Endothelial cell of umbilical vein (primary cell): ENCODE measurements at regions not wholly inside any gene's neighbourhood (a gene's known extent, or its start where the extent isn't known, plus 50 kb on each side); places are given as distances from the start of the nearest gene placed in this dataset.

ENCODE experiments used
- BruUV-seq: library from RNA; stranded (reverse); fragments of 400-500 nt; replicated peaks from 2 replicates; lab custom pipeline; 2021; lab: Mats Ljungman, UMichigan
- CTCF ChIA-PET: fragments of 300-600, 350-600 bp; sonication (Branson Sonifier 250); formaldehyde crosslinking; loops from one replicate; lab custom pipeline; 2021; ENCODE audit warnings: antibody characterized with exemption, inconsistent platforms; lab: Charles Lee
- POLR2A ChIA-PET: fragments of 300-600, 350-600 bp; sonication (Branson Sonifier 250); formaldehyde crosslinking; loops from one replicate; lab custom pipeline; 2021; ENCODE audit warnings: antibody characterized with exemption, inconsistent platforms; lab: Charles Lee
- DNase-seq: peaks from one replicate; pipeline ENCODE4 v3.0.0-alpha.2; 2011; ENCODE audit warnings: low read depth, low spot score
- FAIRE-seq: peaks from 2 replicates; lab custom pipeline; 2011; peaks lifted over from hg19 to GRCh38; lab: Jason Lieb, UNC
- H2AFZ ChIP-seq: 2 replicates; pipeline ENCODE4 v1.6.0; 2012; ENCODE audit warnings: low read depth, low read length, control low read depth, inconsistent platforms
- H3K27ac ChIP-seq: 2 replicates; pipeline ENCODE4 v1.5.1; 2011; ENCODE audit warnings: low read depth, mild to moderate bottlenecking, control low read depth, low read length, moderate library complexity; ENCODE audit not compliant: insufficient read depth
- H3K27me3 ChIP-seq, 2 experiments: 2 replicates each; pipeline versions ENCODE4 v1.6.0 to v1.6.1; 2011; ENCODE audit warnings: low read length in 2 of 2, mixed read lengths in 1 of 2; ENCODE audit not compliant: control insufficient read depth in 2 of 2, insufficient read depth in 2 of 2
- H3K36me3 ChIP-seq, 2 experiments: 2 replicates in 1 of 2; 3 replicates in 1 of 2; pipeline ENCODE4 v1.5.1; 2011; ENCODE audit warnings: low read length in 2 of 2, mild to moderate bottlenecking in 1 of 2, moderate library complexity in 1 of 2; ENCODE audit not compliant: control insufficient read depth in 2 of 2, insufficient read depth in 2 of 2; ENCODE audit errors: extremely low read depth in 1 of 2
- H3K4me1 ChIP-seq: 3 replicates; pipeline ENCODE4 v1.5.1; 2011; ENCODE audit warnings: mild to moderate bottlenecking, low read length; ENCODE audit not compliant: control insufficient read depth, insufficient read depth; ENCODE audit errors: extremely low read depth
- H3K4me2 ChIP-seq: 2 replicates; pipeline ENCODE4 v1.6.1; 2011; ENCODE audit warnings: low read length, control low read depth, mixed read lengths; ENCODE audit not compliant: insufficient read depth
- H3K4me3 ChIP-seq, 3 experiments: fragments of 200-600 bp in 1 of 3; sonication (generic), shearing (Covaris generic) in 1 of 3; replicated peaks in 1 of 3; 2 replicates each; pipeline ENCODE4 v1.5.1; 2011 to 2016; ENCODE audit warnings: control low read depth in 3 of 3, low read length in 3 of 3, mild to moderate bottlenecking in 2 of 3, inconsistent platforms in 1 of 3, low read depth in 1 of 3, moderate library complexity in 1 of 3; ENCODE audit not compliant: insufficient read depth in 1 of 3
- H3K79me2 ChIP-seq: 2 replicates; pipeline ENCODE4 v1.6.0; 2012; ENCODE audit warnings: low read length, inconsistent platforms; ENCODE audit not compliant: control insufficient read depth, insufficient read depth
- H3K9ac ChIP-seq: replicated peaks from 2 replicates; pipeline ENCODE3; 2011; ENCODE audit warnings: low read length, control low read depth; ENCODE audit not compliant: insufficient read depth; ENCODE audit errors: extremely low read depth
- H3K9me1 ChIP-seq: replicated peaks from 3 replicates; pipeline ENCODE4 v1.6.0; 2011; ENCODE audit warnings: mild to moderate bottlenecking, low read length; ENCODE audit not compliant: control insufficient read depth, insufficient read depth; ENCODE audit errors: extremely low read depth
- H3K9me3 ChIP-seq: replicated peaks from 2 replicates; pipeline ENCODE4 v1.5.1; 2012; ENCODE audit warnings: low read length, inconsistent platforms; ENCODE audit not compliant: control insufficient read depth, insufficient read depth
- H4K20me1 ChIP-seq: replicated peaks from 2 replicates; pipeline ENCODE3; 2011; ENCODE audit warnings: mild to moderate bottlenecking, low read length; ENCODE audit not compliant: control insufficient read depth, insufficient read depth; ENCODE audit errors: extremely low read depth
- EZH2 ChIP-seq: IDR thresholded peaks from 2 replicates; pipeline ENCODE4 v1.6.1; 2012; ENCODE audit warnings: borderline replicate concordance, low read depth, mild to moderate bottlenecking, moderate library complexity, low read length, inconsistent platforms; ENCODE audit not compliant: severe bottlenecking
- FOS ChIP-seq: IDR thresholded peaks from 2 replicates; pipeline ENCODE4 v1.6.1; 2011; ENCODE audit warnings: mild to moderate bottlenecking, low read length, moderate library complexity, borderline replicate concordance; ENCODE audit not compliant: insufficient read depth
- GATA2 ChIP-seq: IDR thresholded peaks from 2 replicates; pipeline ENCODE4 v1.7.0; 2011; ENCODE audit warnings: low read depth, mild to moderate bottlenecking, moderate library complexity, mixed read lengths, low read length; ENCODE audit not compliant: insufficient read length, insufficient read depth
- JUN ChIP-seq: IDR thresholded peaks from 2 replicates; pipeline ENCODE4 v1.6.1; 2011; ENCODE audit warnings: borderline replicate concordance, low read depth; ENCODE audit not compliant: insufficient read length, insufficient read depth
- MYC ChIP-seq: IDR thresholded peaks from one replicate; pipeline ENCODE4 v1.6.1; 2011; ENCODE audit warnings: mild to moderate bottlenecking, low read depth, low read length
- POLR2A ChIP-seq: IDR thresholded peaks from 2 replicates; pipeline ENCODE4 v1.6.1; 2012; ENCODE audit warnings: low read depth, mild to moderate bottlenecking, control low read depth, low read length
- POLR2AphosphoS5 ChIP-seq: IDR thresholded peaks from 2 replicates; pipeline ENCODE4 v1.6.1; 2012; ENCODE audit warnings: low read depth, mild to moderate bottlenecking, control low read depth, low read length, moderate library complexity; ENCODE audit not compliant: insufficient read depth
- dilution Hi-C: fragments of 300-500 bp; cut with MboI; formaldehyde crosslinking; loops from one replicate; pipeline ENCODE4 v1.15.0; 2019; ENCODE audit warnings: low sequenced_read_pairs; ENCODE audit not compliant: extremely low pct_ligation_motif_present
- intact Hi-C: fragments of 100-400 bp; cut with micrococcal nuclease; formaldehyde crosslinking; loops from one replicate; pipeline ENCODE4 v1.10.0; 2022
- TF ChIP-seq, protein P1 (sequence below), 2 donors: IDR thresholded peaks; 1 replicate in 1 of 2; 2 replicates in 1 of 2; pipeline ENCODE4 v1.5.1; 2011; ENCODE audit warnings: low read length in 2 of 2, mild to moderate bottlenecking in 2 of 2, moderate library complexity in 2 of 2, control low read depth in 1 of 2, inconsistent platforms in 1 of 2, low read depth in 1 of 2; ENCODE audit not compliant: insufficient read depth in 1 of 2; ENCODE audit errors: extremely low read depth in 1 of 2
- TF ChIP-seq, protein P2 (sequence below): IDR thresholded peaks from 2 replicates; pipeline ENCODE4 v1.6.1; 2011; ENCODE audit not compliant: insufficient read depth, insufficient read length

DNA sequence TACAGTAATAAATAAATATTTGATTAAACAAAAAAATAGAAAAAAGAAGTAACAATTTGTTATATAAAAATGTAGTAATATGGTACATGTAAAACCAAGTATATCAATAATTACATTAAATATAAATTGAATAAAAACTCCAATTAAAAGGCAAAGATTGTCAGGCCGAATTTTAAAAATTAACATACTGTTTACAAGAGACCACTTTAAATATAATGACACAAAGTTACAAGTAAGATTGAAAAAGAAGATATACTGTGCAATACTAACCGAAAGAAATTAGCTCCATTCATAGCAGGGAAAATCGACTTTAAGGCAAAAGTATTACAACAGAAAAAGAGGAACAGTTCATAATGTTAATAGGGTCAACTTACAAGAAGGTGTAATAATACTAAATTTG lies 571.5 kb upstream of the ARID1B start:
- intact Hi-C loops (no loop called here), dilution Hi-C loops (no loop called here)
- no TSS peak for BruUV-seq
- no peak for FAIRE-seq
- no peak overlapping the region for H2AFZ ChIP-seq
- no peak overlapping the region for H3K4me2 ChIP-seq
- H3K9me3 ChIP-seq = no peaks in the 10 kb centered on the region
- ChIA-PET POLR2A (no interaction called here), CTCF (no interaction called here)
- DNase-seq = no peak
- H3K4me3 ChIP-seq = no peak overlapping the region
- H4K20me1 ChIP-seq = no peaks in the 10 kb centered on the region
- H3K27me3 ChIP-seq = no peaks in the 10 kb centered on the region
- H3K4me1 ChIP-seq = no peaks in the 10 kb centered on the region
- TF ChIP-seq GATA2 (no peak), POLR2AphosphoS5 (no peak), EZH2 (no peak)
- H3K79me2 ChIP-seq = no peaks in the 10 kb centered on the region
- no peak overlapping the region for H3K27ac ChIP-seq
- H3K9ac ChIP-seq = no peak overlapping the region
- H3K9me1 ChIP-seq = no peaks in the 10 kb centered on the region
- H3K36me3 ChIP-seq = no peaks in the 10 kb centered on the region

DNA sequence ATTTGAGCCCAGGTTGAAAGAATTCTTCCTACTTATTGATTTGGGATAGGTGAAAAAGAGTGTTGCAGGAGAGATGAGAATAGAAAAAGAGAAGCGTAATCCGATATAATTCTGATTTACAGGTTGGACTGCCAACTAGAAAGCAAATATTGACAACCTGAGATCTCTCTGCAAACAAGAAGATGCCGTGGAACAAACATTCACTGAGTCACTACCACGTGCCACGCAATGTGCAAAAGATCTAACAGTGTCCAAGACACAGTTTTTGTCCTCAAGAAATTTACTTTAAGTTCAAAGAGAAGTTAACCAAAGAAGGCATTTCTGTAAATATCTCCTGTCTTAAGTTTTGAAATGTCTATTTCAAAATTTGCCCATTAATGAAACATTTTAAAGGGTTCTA lies 578.0 kb upstream of the ARID1B start:
- ChIA-PET CTCF (no interaction called here), POLR2A (no interaction called here)
- H2AFZ ChIP-seq = no peak overlapping the region
- H3K36me3 ChIP-seq = no peaks in the 10 kb centered on the region
- intact Hi-C loops (no loop called here), dilution Hi-C loops (no loop called here)
- no peak overlapping the region for H3K4me3 ChIP-seq
- no peaks in the 10 kb centered on the region for H3K27me3 ChIP-seq
- H3K4me1 ChIP-seq = no peaks in the 10 kb centered on the region
- no peaks in the 10 kb centered on the region for H3K9me3 ChIP-seq
- H3K9ac ChIP-seq = no peak overlapping the region
- no peak for TF ChIP-seq EZH2
- no peak for TF ChIP-seq POLR2A
- TF ChIP-seq FOS = no peak
- TF ChIP-seq, protein P1, sequence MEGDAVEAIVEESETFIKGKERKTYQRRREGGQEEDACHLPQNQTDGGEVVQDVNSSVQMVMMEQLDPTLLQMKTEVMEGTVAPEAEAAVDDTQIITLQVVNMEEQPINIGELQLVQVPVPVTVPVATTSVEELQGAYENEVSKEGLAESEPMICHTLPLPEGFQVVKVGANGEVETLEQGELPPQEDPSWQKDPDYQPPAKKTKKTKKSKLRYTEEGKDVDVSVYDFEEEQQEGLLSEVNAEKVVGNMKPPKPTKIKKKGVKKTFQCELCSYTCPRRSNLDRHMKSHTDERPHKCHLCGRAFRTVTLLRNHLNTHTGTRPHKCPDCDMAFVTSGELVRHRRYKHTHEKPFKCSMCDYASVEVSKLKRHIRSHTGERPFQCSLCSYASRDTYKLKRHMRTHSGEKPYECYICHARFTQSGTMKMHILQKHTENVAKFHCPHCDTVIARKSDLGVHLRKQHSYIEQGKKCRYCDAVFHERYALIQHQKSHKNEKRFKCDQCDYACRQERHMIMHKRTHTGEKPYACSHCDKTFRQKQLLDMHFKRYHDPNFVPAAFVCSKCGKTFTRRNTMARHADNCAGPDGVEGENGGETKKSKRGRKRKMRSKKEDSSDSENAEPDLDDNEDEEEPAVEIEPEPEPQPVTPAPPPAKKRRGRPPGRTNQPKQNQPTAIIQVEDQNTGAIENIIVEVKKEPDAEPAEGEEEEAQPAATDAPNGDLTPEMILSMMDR (IDR thresholded peaks at IDR 0.05; ENCODE audit: extremely low read depth in 1 of 2, insufficient read depth in 1 of 2, low read depth in 1 of 2, low read length in 2 of 2) = no peak
- TF ChIP-seq POLR2AphosphoS5 = no peak
- TF ChIP-seq GATA2 = no peak
- TF ChIP-seq, protein P2, sequence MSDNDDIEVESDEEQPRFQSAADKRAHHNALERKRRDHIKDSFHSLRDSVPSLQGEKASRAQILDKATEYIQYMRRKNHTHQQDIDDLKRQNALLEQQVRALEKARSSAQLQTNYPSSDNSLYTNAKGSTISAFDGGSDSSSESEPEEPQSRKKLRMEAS = no peak
- TF ChIP-seq MYC = no peak
- no peak for TF ChIP-seq JUN
- no peaks in the 10 kb centered on the region for H4K20me1 ChIP-seq
- FAIRE-seq = no peak
- no TSS peak for BruUV-seq
- H3K4me2 ChIP-seq = no peak overlapping the region
- H3K27ac ChIP-seq = no peak overlapping the region
- no peak for DNase-seq
- no peaks in the 10 kb centered on the region for H3K9me1 ChIP-seq
- no peaks in the 10 kb centered on the region for H3K79me2 ChIP-seq
